NCI-H69 (cell line): ENCODE measurements at regions not wholly inside any gene's neighbourhood (a gene's known extent, or its start where the extent isn't known, plus 50 kb on each side); places are given as distances from the start of the nearest gene placed in this dataset.
"Not testable (repeated sequence)": the region's sequence is repeated elsewhere in the genome, so short reads cannot be mapped to it uniquely, and the experiment has no call there.

Source experiments
- DNase-seq: peaks from one replicate; lab custom pipeline; 2025; lab: John Stamatoyannopoulos, UW

- peak; percentile 76 for DNase-seq
Observed at GRCh38 chr11:41519696-41520095, 60.2 kb upstream of the LRRC4C start.

- peak; percentile 10 for DNase-seq
Observed at GRCh38 chr11:41522391-41522790, 62.9 kb upstream of the LRRC4C start.

GRCh38 chr11:41522899-41523672 lies 63.6 kb upstream of the LRRC4C start:
- peak; percentile 74 for DNase-seq

- DNase-seq = no peak
Observed at GRCh38 chr11:41527530-41527929, 68.1 kb upstream of the LRRC4C start.

DNA sequence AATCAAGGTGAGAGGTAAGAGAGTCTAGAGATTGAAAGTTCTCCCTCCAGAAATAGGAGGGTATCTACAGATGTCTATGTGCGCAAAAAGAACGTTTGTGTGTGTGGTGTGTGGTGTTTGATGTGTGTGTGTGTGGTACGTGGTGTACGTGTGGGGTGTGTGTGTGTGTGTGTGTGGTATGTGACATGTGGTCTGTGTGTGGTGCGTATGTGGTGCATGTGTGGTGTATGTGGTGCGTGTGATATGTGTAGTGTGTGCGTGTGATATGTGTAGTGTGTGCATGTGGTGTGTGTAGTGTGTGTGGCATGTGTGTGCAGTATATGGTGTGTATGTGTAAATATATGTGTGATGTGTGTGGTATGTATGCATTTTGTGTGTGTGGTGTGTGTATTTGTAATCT lies 73.0 kb upstream of the LRRC4C start:
- DNase-seq = no peak

DNA sequence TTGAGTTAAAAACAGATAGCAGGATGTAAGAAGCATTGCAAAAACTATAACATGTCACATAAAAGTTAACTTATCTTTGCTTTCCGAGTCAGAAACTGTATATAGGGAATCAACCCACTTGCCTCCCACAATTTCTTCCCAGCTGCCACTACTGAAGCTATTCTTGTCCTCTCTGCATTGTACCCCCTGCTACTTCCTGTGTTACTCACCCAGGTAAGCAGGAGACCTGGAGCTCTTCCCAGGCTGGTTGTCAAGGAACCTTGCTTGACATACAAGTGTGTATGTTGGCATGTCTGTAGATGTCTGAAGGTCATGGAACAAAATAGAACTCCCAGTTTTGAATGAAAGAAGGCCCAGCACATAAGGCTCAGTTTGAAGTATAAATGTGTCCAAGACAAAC lies 74.3 kb upstream of the LRRC4C start:
- DNase-seq = peak; percentile 51

DNA sequence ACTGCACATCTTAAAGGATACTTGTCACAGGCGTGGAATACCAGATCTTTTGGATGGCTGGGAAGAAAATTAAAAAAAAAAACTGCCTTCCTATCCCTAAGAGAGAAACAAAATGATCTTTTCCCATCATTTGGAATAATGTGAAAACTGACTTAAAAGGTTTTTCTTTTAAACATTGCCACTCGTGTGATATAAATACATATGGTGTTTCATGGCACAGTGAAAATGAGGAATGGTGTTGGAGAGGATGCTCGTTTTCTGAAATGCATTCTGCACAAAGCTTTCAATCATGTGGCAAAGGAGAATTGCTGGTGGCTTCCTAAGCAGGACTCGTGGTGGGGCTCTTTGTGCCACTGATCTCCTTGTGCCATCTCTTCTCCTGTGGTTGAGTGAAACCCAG lies 74.9 kb upstream of the LRRC4C start:
- DNase-seq = no peak

- DNase-seq = no peak
Observed at GRCh38 chr11:41534861-41535260, 75.4 kb upstream of the LRRC4C start.

DNA sequence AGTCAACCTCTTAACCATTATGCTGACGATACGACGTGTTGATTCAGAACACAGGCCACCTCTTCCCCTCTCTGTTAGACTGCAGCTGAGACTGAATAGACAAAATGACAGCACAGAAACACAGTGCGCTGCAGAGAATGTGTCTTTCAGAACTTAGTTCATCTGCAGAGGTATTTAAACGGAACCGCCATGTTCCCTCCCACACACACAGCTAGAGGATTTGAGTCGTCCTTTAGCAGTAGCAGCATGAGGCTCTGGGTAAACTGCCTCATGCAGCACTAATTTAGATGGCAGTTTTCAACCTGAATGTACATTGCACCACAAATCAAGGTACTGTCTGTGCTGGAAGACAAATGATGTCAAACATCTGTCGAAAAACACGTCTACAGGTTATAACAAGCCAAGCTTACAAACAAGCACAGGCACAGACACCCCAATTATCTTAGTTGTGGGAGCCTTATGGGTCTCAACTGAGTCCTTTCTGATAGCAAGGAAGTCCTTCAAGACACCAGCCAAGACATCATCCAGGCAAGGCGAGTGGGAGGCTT lies 76.6 kb upstream of the LRRC4C start:
- no peak for DNase-seq

- DNase-seq = not testable (repeated sequence)
Observed at GRCh38 chr11:41544902-41545301, 85.5 kb upstream of the LRRC4C start.

DNA sequence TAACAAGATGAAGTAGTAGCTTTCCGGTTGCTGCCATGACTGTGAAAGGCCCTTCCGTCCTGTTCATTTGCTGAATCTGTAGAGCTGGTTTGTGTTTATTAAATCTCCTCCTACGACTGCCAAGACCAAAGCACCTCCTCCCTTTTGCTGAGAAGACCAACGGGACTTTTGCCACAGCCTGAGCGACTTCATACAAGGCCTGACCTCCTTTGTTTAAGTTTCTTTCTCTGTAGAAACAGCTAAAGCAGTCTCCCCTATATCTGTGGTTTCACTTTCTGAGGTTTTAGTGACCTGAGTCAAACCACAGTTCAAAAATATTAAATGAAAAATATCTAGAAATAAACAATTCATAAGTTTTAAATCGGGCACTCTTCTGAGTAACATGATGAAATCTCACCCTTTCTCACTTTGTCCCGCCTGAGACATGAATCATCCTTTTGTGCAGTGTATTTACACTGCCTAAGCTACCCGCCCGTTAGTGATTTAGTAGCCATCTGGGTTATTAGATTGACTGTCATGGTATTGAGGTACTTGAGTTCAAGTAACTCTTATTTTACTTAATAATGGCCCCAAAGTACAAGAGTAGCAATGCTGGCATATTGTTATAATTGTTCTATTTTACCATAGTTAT lies 119.1 kb upstream of the LRRC4C start:
- DNase-seq = peak; percentile 34

- DNase-seq = no peak
Observed at GRCh38 chr11:41579546-41579945, 120.1 kb upstream of the LRRC4C start.

- DNase-seq = no peak
Observed at GRCh38 chr11:41609511-41609910, 150.1 kb upstream of the LRRC4C start.

DNA sequence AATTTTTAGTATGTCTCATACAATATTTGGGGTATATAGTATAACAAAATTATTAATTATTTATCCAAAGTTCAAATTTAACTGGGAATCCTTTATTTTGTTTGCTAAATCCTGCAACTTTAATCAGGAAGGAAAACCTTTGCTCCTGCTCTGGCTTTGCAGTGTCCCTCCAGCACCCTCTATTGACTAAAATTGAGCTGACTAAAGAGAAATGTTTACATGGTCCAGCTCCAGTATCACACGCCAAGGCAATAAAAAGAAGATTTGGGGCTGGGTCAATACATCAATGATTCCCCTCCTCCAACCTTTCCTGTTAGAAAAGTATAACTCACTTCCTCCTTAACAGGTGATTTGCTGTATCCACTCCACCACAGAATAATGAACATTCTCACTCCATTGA lies 153.0 kb upstream of the LRRC4C start:
- DNase-seq = peak; percentile 46

- no peak for DNase-seq
Observed at GRCh38 chr11:41613326-41613725, 153.9 kb upstream of the LRRC4C start.

DNA sequence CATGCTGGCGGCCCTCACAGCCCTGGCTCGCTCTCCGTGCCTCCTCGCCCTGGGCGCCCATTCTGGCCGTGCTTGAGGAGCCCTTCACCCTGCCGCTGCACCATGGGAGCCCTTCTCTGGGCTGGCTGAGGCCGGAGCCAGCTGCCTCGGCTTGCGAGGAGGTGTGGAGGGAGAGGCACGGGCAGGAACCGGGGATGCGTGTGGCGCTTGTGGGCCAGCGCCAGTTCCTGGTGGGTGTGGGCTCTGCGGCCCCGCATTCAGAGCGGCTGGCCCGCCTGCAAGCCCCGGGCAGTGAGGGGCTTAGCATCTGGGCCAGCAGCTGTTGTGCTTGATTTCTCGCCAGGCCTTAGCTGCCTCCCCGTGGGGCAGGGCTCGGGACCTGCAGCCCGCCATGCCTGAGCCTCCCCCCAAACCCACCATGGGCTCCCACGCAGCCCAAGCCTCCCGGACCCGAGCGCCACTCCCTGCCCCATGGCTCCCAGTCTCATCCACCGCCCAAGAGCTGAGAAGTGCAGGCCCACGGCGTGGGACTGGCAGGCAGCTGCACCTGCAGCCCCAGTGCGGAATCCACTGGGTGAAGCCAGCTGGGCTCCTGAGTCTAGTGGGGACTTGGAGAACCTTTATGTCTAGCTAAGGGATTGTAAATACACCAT lies 163.4 kb upstream of the LRRC4C start:
- DNase-seq = no peak

DNA sequence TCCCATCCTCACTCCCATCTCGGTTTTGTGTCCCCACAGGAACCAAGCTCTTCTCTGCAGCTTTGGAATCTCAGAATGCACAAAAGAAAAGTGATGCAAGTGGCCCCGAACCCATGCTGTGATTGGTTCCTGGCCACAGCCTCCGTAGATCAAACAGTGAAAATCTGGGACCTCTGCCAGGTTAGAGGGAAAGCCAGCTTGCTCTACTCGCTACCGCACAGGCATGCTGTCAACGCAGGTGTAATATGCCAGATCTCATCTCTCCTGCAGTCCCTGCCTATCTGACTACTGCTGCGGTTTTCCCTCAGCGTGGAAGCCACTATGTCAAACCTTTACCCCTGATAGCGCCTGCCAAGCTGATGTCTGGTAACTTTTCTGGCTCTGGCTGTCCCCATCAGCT lies 200.5 kb upstream of the LRRC4C start:
- peak; percentile 87 for DNase-seq

DNA sequence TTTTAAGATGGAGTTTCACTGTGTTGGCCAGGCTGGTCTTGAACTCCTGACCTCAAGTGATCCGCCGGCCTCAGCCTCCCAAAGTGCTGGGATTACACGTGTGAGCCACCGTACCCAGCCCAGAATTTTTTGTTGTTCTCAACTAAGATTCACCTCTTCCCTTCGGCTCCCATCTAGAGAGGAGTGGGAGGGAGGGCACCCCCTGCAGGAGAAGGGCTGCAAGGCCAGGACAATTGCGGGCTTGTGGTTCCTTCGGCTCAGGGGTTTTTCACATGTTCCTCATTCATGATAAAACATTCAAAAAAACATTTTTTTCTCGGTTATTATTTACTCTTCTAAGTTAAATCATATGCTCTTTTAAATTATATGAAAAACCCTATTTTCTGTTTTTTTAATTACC lies 201.1 kb upstream of the LRRC4C start:
- DNase-seq = peak; percentile 44

- DNase-seq = no peak
Observed at GRCh38 chr11:41665441-41666360, 206.2 kb upstream of the LRRC4C start.

GRCh38 chr11:41666951-41667653 lies 207.7 kb upstream of the LRRC4C start:
- no peak for DNase-seq

DNA sequence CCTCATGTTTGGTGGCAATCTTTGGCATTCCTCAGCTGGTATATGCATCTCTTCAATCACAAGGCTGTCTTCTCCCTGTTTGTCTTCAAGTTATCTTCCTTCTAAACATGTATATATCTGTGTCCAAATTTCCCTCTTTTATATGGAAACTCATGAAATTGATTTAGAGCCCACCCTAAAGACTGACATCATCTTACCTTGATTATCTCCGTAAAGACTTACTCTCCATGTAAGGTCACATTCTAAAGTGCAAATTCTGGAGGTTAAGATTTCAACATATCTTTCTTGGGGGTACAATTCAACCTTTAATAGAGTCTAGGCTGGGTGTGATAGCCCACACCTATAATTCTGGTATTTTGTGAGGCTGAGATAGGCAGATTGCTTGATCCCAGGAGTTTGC lies 215.8 kb upstream of the LRRC4C start:
- DNase-seq = no peak
